Ecto neural progenitor cell (in vitro differentiated cells): ENCODE measurements at regions not wholly inside any gene's neighbourhood (a gene's known extent, or its start where the extent isn't known, plus 50 kb on each side); places are given as distances from the start of the nearest gene placed in this dataset.

ENCODE experiments used
- DNase-seq: peaks from one replicate; pipeline ENCODE4 v3.0.0-alpha.2; 2018; ENCODE audit warnings: low spot score

GRCh38 chr1:228824366-228824765, 89.1 kb downstream of the RHOU start:
- DNase-seq, result no peak

GRCh38 chr1:228825041-228825440, 89.8 kb downstream of the RHOU start:
- DNase-seq, result no peak

- no peak for DNase-seq
These were observed 90.7 kb downstream of the RHOU start for GRCh38 chr1:228825840-228826484.

GRCh38 chr1:228827019-228827418, 91.7 kb downstream of the RHOU start:
- DNase-seq, result no peak

GRCh38 chr1:228828151-228828550, 92.9 kb downstream of the RHOU start:
- no peak for DNase-seq

GRCh38 chr1:228830185-228830953, 95.1 kb downstream of the RHOU start:
- DNase-seq, result no peak

GRCh38 chr1:228830954-228831481, 95.7 kb downstream of the RHOU start:
- DNase-seq, result no peak

GRCh38 chr1:228833911-228834688, 98.8 kb downstream of the RHOU start:
- DNase-seq, result no peak

- no peak for DNase-seq
These were observed 100.2 kb downstream of the RHOU start for GRCh38 chr1:228835456-228835855.

- DNase-seq, result no peak
These were observed 100.6 kb downstream of the RHOU start for GRCh38 chr1:228835911-228836310.

- no peak for DNase-seq
These were observed 101.1 kb downstream of the RHOU start for GRCh38 chr1:228836427-228836826.

- DNase-seq, result no peak
These were observed 101.8 kb downstream of the RHOU start for GRCh38 chr1:228837032-228837431.

- peak; percentile 47 for DNase-seq
These were observed 102.8 kb downstream of the RHOU start for GRCh38 chr1:228837817-228838716.

- DNase-seq, result peak; percentile 24
These were observed 103.6 kb downstream of the RHOU start for GRCh38 chr1:228838717-228839500.

- DNase-seq, result peak; percentile 2
These were observed 104.4 kb downstream of the RHOU start for GRCh38 chr1:228839656-228840055.

GRCh38 chr1:228841632-228842031, 106.4 kb downstream of the RHOU start:
- no peak for DNase-seq

GRCh38 chr1:228842094-228842775, 107.0 kb downstream of the RHOU start:
- peak; percentile 47 for DNase-seq

- peak; percentile 9 for DNase-seq
These were observed 109.8 kb downstream of the RHOU start for GRCh38 chr1:228845101-228845500.

- no peak for DNase-seq
These were observed 111.7 kb downstream of the RHOU start for GRCh38 chr1:228846952-228847351.

- peak; percentile 7 for DNase-seq
These were observed 112.2 kb downstream of the RHOU start for GRCh38 chr1:228847451-228847850.
